ENCODE measurements at regions not wholly inside any gene's neighbourhood (a gene's known extent, or its start where the extent isn't known, plus 50 kb on each side); places are given as distances from the start of the nearest gene placed in this dataset.

DNA sequence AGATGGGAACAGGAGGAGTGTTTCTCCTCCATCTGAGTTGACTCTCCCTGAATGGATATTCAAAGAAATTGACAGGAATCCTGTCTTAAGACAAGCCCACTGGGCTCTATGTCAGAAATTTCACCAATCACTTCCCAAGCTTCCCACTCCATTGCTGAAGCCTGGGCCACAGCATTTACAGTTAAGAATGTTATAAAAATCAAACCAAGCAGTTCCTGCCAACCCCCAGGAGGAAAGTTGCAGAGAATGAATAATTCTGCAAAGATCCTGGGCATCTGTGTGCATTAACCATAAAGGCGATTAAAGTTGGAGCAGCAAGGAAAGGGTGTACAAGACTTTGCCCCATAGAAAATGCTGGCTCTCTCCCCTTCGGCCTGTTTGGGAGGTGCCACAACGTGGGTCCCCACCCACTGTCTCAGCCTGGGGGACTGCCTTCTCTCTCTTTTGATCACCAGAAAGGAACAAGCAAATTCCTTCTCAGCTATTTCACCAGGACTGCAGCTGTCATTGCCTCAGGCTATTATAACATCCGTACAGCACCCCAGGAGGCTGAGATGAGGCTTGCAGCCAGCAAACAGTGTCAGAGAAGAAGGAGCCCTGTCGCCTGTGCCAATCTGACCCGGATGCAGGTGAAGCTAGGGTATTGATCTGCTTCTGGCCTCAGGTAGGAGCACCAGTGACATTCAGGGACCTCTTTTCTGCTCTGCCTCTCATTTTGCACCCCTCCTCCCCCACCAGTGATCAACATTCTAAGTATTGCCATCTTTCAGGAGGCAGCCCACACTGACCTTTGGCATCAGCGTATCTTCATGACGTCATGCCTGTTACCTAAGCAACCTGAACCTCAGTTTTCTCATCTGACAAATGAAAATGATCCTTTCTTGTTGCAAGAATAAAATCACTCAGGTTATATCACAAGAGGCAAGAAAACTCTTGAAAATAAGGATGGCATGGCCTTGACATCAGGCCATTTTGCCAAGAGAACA, 219.0 kb downstream of the SH3BP4 start:
- peak; percentile 29 to 51 for DNase-seq

DNA sequence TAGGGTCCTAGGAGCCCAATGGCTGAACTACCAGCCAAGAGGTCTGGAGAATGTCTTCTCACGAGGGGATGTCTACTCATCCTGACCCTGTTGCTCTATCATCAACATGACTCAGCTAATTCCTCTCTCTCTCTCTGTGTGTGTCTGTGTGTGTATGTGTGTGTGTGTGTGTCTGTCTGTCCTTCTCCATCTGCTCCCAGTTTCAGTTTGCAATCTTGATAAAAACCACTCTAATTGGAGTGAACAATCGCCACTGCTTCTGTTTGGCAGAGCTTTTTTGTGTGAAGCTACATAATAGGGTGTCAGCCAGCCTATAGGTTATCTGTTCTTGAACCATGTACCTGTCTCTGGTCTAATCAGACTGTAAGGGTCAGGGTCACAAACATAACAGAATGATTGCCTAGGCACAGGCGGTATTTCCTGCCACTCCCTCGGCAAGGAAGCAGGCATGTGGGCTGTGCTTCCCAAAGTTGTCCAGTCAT, 219.8 kb downstream of the SH3BP4 start:
- DNase-seq: no peak

DNA sequence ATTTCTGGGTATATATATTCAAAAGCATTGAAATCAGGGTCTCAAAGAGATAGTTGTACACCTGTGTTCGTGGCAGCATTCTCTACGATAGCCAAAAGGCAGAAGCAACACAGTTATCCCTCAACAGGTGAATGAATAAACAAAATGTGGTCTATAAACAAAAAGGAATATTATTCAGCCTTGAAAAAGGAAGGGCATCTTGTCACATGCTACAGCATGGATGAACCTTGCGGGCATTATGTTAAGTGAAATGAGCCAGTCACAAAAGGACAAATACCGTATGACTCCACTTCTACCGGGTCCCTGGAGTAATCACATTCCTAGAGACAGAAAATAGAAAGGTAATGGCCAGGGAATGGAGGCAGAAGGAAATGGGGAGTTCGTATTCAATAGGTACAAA, 228.8 kb downstream of the SH3BP4 start:
- DNase-seq: no peak

DNA sequence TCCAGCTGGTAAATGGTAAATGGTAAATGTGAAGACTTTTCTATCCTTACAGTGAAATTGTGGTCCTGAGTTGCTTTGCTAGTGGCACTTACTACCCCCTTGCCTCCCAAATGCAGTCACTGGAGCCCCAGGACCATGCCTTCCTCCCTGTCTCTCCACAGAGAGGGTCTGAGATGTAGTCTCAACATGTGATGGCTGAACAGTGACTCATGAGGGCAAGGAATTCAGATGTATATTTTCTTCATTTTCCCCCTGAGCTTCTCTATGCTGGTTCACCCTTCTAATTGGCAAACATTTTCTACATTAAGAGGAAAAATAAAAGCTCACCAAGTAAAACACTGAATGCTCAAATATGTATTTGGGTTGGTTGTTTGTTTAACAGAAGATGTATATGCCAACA, 232.0 kb downstream of the SH3BP4 start:
- DNase-seq: no peak

DNA sequence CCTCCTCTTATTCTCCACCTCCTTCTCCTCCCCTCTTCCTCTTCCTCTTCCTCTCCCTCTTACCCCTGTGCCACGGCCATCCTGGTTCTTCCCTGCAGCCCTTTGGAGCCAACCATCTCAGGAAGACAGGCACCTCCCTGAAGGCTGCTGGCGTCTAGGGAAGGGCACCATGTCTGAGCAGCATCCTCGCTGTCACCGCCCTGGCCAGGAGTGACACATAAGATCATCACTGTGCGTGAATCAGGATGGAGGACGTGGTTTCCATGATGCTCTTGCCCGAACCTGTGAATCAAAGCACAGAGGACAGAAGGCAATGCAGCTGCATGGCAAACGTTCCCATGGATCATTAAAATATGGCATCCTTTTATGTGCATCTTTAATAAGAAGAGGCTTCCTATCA, 236.0 kb downstream of the SH3BP4 start:
- no peak for DNase-seq

DNA sequence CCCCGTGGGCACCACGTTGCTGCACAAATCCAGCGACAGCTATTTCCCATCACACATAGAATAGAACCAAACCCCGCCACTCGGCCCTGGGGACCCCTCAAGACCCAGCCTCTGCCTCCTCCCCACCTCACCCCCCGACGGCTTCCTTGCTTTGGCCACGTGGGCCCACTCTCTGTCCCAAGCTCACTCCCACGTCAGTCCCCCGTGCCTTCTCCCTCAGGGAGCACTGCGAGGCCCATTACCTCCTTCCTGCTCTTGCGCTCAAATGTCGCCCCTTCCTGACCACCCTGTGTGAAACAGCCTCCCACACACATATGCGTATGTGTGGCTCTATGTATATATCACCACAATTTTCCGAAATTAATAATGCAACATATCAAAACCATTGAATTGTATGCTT, 239.7 kb downstream of the SH3BP4 start:
- DNase-seq: no peak

DNA sequence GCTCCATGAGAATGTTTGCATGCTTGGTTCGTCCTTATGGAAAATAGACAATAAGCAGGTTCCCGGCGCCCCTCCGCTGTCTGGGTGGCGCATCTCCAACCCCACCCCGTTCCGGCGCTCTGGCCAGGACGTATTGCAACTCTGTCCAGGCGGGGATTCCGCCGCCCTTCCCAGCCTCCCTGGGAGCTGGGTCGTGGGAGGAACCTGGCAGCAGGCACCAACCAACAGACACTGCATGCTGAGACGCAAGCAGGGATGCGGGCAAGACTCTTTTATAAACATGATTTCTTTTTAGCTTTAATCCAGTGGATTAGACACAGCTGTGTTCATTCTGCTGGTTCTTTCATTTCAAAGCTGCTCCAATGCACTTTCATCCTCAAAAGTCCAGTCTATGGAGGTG, 240.2 kb downstream of the SH3BP4 start:
- no peak for DNase-seq

DNA sequence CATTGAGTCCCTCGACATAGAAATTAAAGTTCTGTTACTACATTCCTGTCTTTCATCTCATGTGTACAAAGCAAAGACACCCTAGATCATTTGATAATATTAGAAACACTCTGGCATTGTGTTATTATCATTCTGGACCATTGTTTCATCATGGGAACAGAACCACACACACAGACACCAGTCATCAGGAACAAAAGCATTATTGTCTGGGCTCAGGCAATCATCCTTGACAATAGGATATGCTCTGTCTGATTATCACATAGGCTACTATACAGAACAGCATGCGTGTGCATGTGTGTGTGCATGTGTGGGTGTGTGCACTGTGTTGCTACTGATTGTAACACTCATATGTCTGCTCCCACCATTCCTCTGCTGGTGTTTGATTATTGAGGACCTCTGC, 242.5 kb downstream of the SH3BP4 start:
- no peak for DNase-seq

DNA sequence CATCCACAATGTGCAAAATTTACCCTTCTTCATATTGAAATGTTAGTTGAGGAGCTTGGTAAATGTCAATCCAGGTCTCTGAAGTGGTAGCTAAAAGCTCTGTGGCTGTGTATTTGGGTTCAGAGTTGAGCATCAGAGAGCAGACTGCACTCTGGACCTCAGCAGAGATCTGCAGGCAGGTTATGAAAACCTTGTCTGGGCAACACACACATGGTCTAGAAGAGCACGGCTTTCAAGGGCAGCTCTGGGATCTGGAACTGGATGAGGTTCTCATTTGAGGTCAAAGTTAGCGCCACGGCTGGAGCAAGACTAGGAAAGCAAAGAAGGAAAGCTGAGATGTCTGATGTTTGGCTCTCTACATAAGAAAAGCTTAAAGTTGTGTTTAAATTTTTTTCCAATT, 243.0 kb downstream of the SH3BP4 start:
- DNase-seq: no peak

DNA sequence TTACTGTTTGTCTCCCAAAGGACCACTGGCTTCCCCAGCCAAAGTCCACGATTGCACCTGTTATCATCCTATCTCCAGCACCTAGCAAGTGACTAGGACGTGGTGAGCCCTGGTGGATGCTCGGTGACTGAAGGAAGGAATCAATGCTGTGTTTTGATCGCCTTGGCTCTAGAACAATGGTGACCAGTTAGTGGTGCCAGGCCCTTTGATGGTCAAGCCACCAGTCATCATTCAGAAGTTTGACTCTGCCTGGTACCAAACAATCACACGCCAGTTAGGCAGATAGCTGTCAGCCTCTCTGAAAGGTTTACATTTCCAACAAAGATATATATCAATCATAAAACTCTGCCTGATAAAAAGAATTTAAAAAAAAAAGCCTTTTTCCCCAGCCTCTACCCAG, 244.1 kb downstream of the SH3BP4 start:
- no peak for DNase-seq

DNA sequence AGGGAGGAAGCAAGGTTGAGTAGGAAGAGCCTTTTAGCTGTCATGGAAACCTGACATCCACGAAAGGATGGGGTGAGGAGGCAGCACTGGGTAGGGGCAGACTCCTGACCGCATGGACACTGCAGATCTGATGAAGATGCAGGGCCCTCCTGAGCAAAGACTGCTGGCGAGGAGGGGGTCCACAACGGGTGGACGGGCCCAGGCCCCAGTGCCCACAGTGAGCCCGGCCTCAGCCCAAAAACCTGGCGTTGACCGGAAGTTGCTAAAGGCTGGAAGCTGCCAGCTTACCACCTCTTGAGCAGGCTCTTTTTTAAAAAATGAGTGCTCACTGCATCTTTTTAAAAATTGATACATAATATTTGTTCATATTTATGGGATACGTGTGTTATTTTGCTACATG, 247.3 kb downstream of the SH3BP4 start:
- no peak for DNase-seq

DNA sequence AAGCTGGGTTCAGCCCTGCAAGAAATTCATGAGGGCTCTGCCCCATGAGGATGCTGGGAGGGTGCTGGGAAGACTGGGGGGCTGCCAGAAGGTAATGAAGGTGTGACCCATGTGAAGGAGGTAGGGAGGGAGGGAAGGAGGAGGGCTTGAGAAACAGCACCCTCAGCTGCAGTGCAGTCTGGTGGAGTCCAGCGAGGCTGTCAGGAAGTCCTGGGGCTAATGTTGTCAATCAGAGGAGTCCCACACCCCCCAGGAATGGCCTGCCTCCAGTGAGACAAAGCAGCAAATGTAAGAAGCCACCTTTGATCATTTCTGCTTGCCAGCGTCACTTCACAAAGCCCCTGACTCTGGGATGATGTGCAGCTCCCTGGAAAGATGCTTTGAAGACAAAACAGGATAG, 248.4 kb downstream of the SH3BP4 start:
- DNase-seq: no peak

DNA sequence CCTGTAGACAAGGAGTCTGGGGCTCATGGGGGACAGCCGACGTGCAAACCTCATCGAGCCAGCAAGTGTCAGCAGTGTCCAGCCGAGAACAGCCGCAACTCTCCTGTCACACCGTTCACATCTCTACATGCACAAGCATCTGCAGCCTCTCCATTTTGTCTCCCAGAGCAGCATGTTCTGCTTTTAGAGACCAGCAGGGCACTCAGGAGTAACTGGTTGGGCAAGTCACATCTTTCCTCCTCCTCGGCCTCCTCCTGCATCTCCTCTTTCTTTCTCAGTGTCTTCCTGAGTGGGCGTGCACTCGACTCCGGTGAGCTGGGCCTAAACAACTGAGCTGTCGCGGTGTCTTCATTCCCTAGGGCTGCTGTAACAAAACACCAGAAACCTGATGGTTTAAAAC, 249.9 kb downstream of the SH3BP4 start:
- DNase-seq: no peak

DNA sequence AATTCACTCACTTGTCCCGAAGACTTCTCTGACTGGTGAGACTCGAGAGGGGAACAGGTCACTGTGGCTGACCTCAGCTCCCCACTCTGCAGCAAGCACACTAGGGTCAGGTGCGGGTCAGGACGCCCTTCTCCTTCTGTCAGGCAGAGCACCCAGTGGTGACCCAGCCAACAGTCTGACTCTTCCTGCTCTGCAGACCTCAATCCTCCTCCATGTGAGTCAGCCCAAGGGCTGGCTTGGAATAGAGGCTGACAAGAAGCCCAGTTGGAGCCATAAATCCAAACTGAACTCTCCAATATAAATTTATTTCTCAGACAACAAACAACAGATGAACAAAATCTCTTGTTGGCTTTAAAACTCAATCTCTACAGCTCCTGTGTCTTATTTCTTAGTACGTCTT, 253.1 kb downstream of the SH3BP4 start:
- no peak for DNase-seq

DNA sequence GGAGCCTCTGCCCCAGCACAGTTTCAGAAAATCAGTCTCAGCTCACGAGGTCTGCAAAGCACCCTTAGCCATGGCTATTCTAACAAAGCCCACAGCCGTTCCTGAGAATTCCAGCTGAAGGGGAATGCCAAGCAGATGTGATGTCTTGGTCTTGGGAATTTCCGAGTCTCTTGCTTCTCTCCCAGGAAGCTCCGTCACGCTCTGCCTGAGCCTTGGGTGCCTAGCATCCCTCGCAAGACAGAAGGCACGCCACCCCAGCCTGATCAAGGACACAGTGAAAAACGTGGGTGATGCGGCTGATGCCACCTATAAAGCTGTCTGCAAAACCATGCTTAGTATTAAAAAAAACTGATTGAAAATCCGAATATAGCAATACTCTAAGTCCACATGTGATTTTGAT, 254.6 kb downstream of the SH3BP4 start:
- no peak for DNase-seq

DNA sequence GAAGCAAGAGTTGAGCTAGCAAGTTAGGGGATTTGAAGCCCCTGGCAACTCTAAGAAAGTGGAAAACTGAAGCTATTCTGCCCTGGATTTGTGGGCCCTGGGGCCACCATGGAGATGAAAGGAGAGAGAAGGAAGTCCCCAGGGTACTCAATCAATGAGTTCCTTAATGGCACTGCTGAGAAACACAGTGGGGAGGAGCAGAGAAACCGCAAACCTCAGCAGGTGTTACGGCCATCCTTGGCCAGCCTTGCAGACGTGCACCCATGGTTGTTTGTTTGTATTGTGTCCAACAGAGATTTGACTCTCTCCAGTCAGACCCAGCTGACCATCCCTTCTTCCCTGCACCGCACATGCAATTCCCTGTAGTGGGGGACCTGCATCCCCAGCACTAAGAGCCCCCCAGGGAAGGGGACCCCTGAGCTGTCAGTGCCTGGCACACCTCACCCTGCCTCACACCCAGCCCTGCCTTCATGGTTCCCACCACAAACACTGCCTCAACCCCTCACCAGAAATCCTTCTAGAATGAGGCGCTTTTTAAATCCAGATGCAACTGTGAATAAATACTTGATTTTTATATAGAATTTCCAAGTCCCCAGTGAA, 255.3 kb downstream of the SH3BP4 start:
- DNase-seq: no peak

DNA sequence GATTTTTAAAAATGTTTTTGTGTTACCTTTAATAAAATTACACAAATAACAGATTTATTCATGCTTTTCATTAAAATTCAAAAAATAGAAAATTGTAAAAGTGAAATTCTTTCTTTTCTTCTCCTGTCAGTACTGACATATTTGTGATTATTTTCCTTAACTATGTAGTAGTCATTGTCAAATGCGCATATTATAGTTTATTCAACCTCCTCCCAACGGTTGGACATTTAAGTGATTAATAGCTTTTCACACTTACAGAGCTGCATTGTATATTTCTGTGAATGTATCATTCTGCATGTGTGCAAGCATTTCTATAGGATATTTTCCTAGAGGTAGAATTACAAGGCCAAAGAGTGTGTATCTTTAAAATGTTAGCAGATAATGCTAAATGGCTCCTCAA, 259.2 kb downstream of the SH3BP4 start:
- no peak for DNase-seq

DNA sequence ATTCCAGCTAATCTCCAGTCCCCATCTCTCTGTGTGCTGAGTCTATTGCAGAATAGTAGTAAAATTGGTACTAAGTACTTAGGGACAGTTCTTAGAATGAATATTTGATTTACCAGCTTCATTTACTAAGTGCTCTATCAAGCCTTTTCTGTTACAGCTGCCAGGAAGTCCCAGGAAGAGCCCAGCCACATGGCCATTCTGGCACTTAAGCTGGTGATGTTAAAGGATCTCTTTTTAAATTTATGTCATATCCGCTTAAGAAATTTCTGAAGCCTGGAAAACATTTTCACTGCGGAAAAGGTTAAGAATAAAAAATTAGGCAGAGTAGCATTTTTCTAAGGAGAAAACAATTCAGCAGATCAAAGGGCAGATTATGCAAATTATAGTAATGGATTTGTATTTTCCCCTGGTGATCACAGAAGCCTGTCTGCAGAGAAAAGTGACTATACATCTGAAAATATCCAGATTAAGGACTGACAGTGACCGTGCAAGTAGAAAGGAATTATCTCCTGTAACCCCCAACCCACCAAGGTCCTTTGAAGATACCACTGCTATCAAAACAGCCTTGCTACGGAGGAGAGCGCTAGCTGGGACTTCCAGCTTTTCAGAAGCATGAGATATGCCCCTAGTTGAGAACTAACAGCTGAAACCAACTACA, 260.8 kb downstream of the SH3BP4 start:
- no peak for DNase-seq

DNA sequence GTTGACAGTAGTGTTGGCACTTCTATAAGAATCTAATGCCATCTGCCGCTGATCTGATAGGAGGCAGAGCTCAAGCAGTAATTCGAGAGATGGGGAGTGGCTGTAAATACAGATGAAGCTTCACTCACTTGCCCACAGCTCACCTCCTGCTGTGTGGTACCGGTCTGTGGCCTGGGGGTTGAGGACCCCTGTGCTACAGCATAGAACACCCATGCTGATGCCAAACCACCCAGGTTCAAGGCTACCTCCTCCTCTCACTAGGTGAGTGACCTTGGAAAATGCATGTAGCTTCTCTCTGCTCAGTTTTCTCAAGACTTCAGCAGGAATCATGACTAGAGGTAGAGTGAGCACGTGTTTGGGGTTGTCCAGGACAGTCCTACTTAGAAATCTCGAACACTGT, 263.4 kb downstream of the SH3BP4 start:
- no peak for DNase-seq

DNA sequence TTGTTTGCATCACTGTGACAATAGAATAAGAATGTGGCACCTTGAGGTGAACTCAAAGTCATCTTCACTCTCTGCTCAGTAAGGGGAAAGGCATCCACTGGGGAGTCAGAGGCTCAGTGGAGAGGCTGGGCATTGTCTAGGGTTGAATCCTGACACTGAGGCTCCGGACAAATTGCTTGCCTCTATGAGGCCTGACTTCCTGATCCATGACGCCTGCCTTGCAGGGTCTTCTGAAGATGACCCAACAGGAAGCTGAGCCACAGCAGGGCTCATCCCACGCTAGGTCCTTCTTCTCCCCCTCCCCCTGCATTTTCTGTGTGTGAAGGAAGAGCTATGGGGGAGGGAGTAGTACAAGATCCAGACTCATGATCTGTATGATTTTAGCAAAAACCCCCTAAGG, 265.1 kb downstream of the SH3BP4 start:
- DNase-seq: no peak

DNA sequence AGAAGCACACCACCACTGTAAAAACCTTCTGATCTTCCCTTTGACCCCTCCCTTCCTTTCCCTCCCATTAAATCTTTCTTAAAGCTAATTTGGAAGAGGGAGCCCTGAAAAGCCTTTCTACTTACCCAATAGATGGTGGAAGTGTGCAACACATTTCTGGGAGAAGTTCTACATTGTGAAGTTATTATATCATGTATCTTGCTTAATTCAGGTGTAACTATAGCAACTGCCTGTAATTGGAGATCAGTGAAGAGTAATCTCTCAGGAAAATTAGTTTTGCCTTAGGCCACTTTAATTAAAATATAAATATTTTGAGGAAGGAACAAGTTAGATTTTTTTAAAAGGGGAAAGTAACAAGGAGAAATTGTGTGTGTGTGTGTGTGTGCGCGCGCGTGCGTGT, 266.0 kb downstream of the SH3BP4 start:
- DNase-seq: no peak

DNA sequence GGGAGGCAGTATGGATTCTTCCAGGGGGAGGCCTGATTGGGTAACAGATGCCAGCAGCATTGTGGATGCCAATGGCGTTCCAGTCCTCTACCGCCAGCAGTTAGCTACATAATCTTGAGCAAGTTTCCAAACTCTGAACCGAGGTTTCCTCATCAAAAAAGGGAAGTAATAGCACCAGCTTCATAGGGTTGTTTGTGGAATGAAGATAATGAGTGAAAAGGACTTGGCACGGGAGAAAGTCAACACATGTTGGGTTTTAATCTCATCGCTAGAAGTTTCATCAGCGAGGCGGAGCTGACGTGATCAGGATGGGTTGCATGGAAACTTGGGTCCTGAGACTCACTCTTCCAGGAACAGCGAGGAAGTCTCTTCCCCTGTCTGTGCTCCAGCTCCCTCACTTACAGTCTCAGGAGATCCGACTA, 266.7 kb downstream of the SH3BP4 start:
- no peak for DNase-seq

DNA sequence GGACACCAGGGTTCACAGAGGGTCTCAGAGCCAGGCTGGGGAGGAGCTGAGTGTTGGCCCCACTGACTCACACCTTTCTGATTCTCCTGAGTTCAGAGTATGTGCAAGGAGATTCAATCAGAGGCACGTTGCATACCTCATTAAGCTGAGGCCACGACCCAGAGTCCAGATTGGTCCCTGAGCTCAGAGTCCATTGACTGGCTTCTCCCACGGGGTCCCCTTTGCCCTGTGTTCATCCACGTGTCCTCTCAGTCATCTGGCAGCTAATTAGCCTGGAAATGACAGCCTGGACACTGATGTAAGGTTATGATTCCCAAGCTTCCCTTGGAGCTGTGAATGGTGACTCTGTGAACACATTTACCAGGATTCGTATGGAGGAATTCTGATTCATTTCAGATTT, 267.2 kb downstream of the SH3BP4 start:
- no peak for DNase-seq

DNA sequence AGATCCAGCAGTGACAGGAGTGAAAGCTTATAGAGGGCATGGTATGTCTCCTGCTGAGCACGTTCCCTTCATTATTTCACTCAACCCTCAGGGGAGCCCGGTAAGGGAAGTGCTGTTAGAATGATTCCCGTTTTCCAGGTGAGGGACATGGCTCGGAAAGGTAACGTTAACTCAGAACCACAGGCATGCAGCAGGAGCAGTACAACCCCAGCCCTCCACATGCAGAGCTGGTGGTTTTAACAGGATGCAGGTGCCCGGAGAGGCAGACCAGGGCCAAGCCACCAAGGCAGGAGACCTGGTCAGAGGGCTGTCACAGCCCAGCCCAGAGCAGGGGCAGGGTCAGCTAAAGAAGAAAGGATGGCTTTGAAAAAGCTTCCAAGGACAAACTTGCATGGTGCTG, 268.5 kb downstream of the SH3BP4 start:
- no peak for DNase-seq
